ENCODE measurements at regions not wholly inside any gene's neighbourhood (a gene's known extent, or its start where the extent isn't known, plus 50 kb on each side); places are given as distances from the start of the nearest gene placed in this dataset.

DNA sequence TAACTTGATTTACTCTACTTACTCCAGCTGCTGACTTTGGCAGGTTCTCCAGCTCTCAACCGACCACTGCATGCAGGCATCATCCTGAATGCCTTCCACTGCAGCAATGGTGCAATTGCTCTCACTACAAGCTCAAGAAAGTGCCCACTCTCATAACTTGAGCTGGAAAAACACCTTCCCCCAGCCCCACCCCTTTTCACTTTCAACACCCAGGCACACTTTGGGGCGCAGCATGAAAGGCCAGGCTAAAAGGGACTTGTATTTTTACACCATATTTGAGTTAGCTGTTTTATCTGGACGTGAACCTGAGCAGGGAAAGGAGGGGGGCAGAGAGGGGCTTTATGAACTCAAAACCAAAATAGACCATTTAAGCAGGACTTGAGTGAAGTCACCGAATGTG lies 274.5 kb downstream of the RAB28 start:
- H3K4me3 ChIP-seq (ENCODE audit: low read length): no peak overlapping the region
- no peaks in the 10 kb centered on the region for H3K4me1 ChIP-seq (ENCODE audit: control insufficient read depth, insufficient read depth, low read length)
- H3K36me3 ChIP-seq (ENCODE audit: insufficient read depth, low read length): no peaks in the 10 kb centered on the region
- H3K9me3 ChIP-seq (replicated peaks; ENCODE audit: low read length): no peaks in the 10 kb centered on the region
- H3K27me3 ChIP-seq (ENCODE audit: control insufficient read depth, insufficient read depth, low read length): no peaks in the 10 kb centered on the region
- H3K4me2 ChIP-seq (ENCODE audit: low read length): no peak overlapping the region
- no peak overlapping the region for H3K9ac ChIP-seq (ENCODE audit: low read depth, low read length)

GRCh38 chr4:13208558-13209193 lies 275.5 kb downstream of the RAB28 start:
- Histone ChIP-seq H3K4me1 (ENCODE audit: control insufficient read depth, insufficient read depth, low read length) (no peaks in the 10 kb centered on the region), H3K4me3 (ENCODE audit: low read length) (no peak overlapping the region), H3K4me2 (ENCODE audit: low read length) (no peak overlapping the region), H3K36me3 (ENCODE audit: insufficient read depth, low read length) (no peaks in the 10 kb centered on the region), H3K27me3 (ENCODE audit: control insufficient read depth, insufficient read depth, low read length) (no peaks in the 10 kb centered on the region), H3K9me3 (replicated peaks; ENCODE audit: low read length) (no peaks in the 10 kb centered on the region), H3K9ac (ENCODE audit: low read depth, low read length) (no peak overlapping the region)

DNA sequence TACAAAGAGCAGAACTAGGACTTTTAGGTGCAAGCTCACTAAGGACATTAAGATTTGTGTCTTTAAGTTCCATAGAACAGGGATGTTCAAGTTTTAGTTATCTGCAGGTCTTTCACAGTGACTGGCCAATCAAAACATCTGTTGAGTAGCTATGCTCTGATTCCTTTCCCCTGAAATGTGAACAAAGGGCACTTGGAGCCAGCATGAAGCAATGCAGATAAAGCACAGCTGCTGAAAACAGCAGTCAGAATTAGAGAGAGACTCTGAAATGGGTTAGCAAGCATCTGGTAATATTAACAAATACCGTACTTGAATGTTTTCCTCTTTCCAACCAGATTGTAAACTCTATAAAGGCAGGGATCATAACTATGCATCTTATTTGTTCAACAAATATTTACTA lies 276.9 kb downstream of the RAB28 start:
- no peak overlapping the region for H3K4me2 ChIP-seq (ENCODE audit: low read length)
- H3K4me3 ChIP-seq (ENCODE audit: low read length): no peak overlapping the region
- H3K4me1 ChIP-seq (ENCODE audit: control insufficient read depth, insufficient read depth, low read length): no peaks in the 10 kb centered on the region
- no peak overlapping the region for H3K9ac ChIP-seq (ENCODE audit: low read depth, low read length)
- H3K9me3 ChIP-seq (replicated peaks; ENCODE audit: low read length): no peaks in the 10 kb centered on the region
- H3K27me3 ChIP-seq (ENCODE audit: control insufficient read depth, insufficient read depth, low read length): no peaks in the 10 kb centered on the region
- H3K36me3 ChIP-seq (ENCODE audit: insufficient read depth, low read length): no peaks in the 10 kb centered on the region

GRCh38 chr4:13203101-13203500 lies 281.0 kb downstream of the RAB28 start:
- no peak overlapping the region for H3K4me2 ChIP-seq (ENCODE audit: low read length)
- no peak overlapping the region for H3K9ac ChIP-seq (ENCODE audit: low read depth, low read length)
- no peaks in the 10 kb centered on the region for H3K4me1 ChIP-seq (ENCODE audit: control insufficient read depth, insufficient read depth, low read length)
- H3K36me3 ChIP-seq (ENCODE audit: insufficient read depth, low read length): no peaks in the 10 kb centered on the region
- no peak overlapping the region for H3K4me3 ChIP-seq (ENCODE audit: low read length)
- H3K9me3 ChIP-seq (replicated peaks; ENCODE audit: low read length): no peaks in the 10 kb centered on the region
- H3K27me3 ChIP-seq (ENCODE audit: control insufficient read depth, insufficient read depth, low read length): no peaks in the 10 kb centered on the region

DNA sequence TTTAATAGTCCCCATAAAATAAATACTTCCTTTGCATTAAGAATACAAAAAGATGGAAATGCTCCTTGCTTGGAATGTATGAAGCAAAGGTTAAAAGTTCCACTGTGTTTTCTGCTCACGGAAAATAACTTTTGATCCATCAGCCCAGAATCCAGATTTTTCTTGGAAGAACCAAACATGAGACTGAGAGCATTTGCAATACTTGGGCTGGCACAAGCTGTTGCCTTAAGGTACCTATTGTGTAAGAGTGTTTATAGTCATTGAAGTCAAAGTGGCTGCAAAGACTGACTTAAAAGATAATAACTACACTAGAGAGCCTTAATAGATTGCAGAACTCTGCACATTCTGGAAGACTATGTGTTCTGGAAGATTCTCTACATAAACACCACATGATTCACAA lies 281.4 kb downstream of the RAB28 start:
- Histone ChIP-seq H3K9me3 (replicated peaks; ENCODE audit: low read length) (no peaks in the 10 kb centered on the region), H3K27me3 (ENCODE audit: control insufficient read depth, insufficient read depth, low read length) (no peaks in the 10 kb centered on the region), H3K36me3 (ENCODE audit: insufficient read depth, low read length) (no peaks in the 10 kb centered on the region)

GRCh38 chr4:13201241-13201640 lies 282.9 kb downstream of the RAB28 start:
- Histone ChIP-seq H3K4me3 (ENCODE audit: low read length) (no peak overlapping the region), H3K9me3 (replicated peaks; ENCODE audit: low read length) (no peaks in the 10 kb centered on the region), H3K36me3 (ENCODE audit: insufficient read depth, low read length) (no peaks in the 10 kb centered on the region), H3K27me3 (ENCODE audit: control insufficient read depth, insufficient read depth, low read length) (no peaks in the 10 kb centered on the region), H3K4me1 (ENCODE audit: control insufficient read depth, insufficient read depth, low read length) (no peaks in the 10 kb centered on the region), H3K9ac (ENCODE audit: low read depth, low read length) (no peak overlapping the region), H3K4me2 (ENCODE audit: low read length) (no peak overlapping the region)

More for the DNA sequence above, 281.4 kb downstream of the RAB28 start:
- Histone ChIP-seq H3K4me2 (ENCODE audit: low read length) (no peak overlapping the region), H3K4me1 (ENCODE audit: control insufficient read depth, insufficient read depth, low read length) (no peaks in the 10 kb centered on the region), H3K4me3 (ENCODE audit: low read length) (no peak overlapping the region), H3K9ac (ENCODE audit: low read depth, low read length) (no peak overlapping the region)

GRCh38 chr4:13196721-13197120 lies 287.4 kb downstream of the RAB28 start:
- no peaks in the 10 kb centered on the region for H3K36me3 ChIP-seq (ENCODE audit: insufficient read depth, low read length)
- H3K4me1 ChIP-seq (ENCODE audit: control insufficient read depth, insufficient read depth, low read length): no peaks in the 10 kb centered on the region
- H3K4me3 ChIP-seq (ENCODE audit: low read length): no peak overlapping the region

GRCh38 chr4:13193662-13194061 lies 290.5 kb downstream of the RAB28 start:
- H3K36me3 ChIP-seq (ENCODE audit: insufficient read depth, low read length): no peaks in the 10 kb centered on the region
- no peaks in the 10 kb centered on the region for H3K9me3 ChIP-seq (replicated peaks; ENCODE audit: low read length)
- H3K4me3 ChIP-seq (ENCODE audit: low read length): no peak overlapping the region
- H3K9ac ChIP-seq (ENCODE audit: low read depth, low read length): no peak overlapping the region
- H3K4me2 ChIP-seq (ENCODE audit: low read length): no peak overlapping the region
- no peaks in the 10 kb centered on the region for H3K4me1 ChIP-seq (ENCODE audit: control insufficient read depth, insufficient read depth, low read length)
- no peaks in the 10 kb centered on the region for H3K27me3 ChIP-seq (ENCODE audit: control insufficient read depth, insufficient read depth, low read length)

More at GRCh38 chr4:13196721-13197120, 287.4 kb downstream of the RAB28 start:
- Histone ChIP-seq H3K27me3 (ENCODE audit: control insufficient read depth, insufficient read depth, low read length) (no peaks in the 10 kb centered on the region), H3K9ac (ENCODE audit: low read depth, low read length) (no peak overlapping the region), H3K4me2 (ENCODE audit: low read length) (no peak overlapping the region), H3K9me3 (replicated peaks; ENCODE audit: low read length) (no peaks in the 10 kb centered on the region)

DNA sequence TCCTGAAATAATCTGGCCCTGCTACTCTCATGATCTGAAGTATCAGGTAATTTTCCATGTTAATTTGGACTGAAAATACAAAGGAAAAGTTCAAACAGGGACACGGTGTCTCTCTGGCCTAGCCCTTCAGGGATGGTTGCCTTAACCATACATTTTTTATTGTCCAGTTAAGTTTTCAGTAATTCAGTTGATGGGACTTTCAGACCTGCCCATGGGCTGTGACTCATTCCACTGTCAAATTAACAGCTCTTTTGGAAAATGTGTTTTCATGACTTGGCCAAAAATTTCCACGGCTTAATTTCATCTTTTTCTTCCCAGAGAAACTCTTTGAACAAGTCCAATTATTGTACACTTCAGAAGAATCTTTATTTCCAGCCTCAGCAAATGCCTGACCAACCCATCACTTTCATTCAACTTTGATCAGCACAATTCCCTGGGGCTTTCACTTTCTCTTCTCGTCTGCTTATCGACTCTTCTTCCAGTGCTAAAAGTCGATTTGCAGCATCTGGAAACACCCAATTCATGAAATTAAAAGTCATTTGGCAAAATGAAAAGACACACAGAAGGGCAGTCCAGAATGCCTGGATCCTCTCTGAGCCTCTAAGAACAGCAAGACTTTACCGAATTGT lies 293.9 kb downstream of the RAB28 start:
- no peaks in the 10 kb centered on the region for H3K36me3 ChIP-seq (ENCODE audit: insufficient read depth, low read length)
- no peak overlapping the region for H3K4me3 ChIP-seq (ENCODE audit: low read length)
- no peak overlapping the region for H3K4me2 ChIP-seq (ENCODE audit: low read length)
- H3K4me1 ChIP-seq (ENCODE audit: control insufficient read depth, insufficient read depth, low read length): no peaks in the 10 kb centered on the region
- H3K27me3 ChIP-seq (ENCODE audit: control insufficient read depth, insufficient read depth, low read length): no peaks in the 10 kb centered on the region
- no peaks in the 10 kb centered on the region for H3K9me3 ChIP-seq (replicated peaks; ENCODE audit: low read length)
- H3K9ac ChIP-seq (ENCODE audit: low read depth, low read length): no peak overlapping the region

GRCh38 chr4:13184199-13184598 lies 299.9 kb downstream of the RAB28 start:
- no peaks in the 10 kb centered on the region for H3K27me3 ChIP-seq (ENCODE audit: control insufficient read depth, insufficient read depth, low read length)

GRCh38 chr4:13182133-13182532 lies 302.0 kb downstream of the RAB28 start:
- no peaks in the 10 kb centered on the region for H3K9me3 ChIP-seq (replicated peaks; ENCODE audit: low read length)
- no peak overlapping the region for H3K4me2 ChIP-seq (ENCODE audit: low read length)
- no peak overlapping the region for H3K9ac ChIP-seq (ENCODE audit: low read depth, low read length)
- no peaks in the 10 kb centered on the region for H3K4me1 ChIP-seq (ENCODE audit: control insufficient read depth, insufficient read depth, low read length)
- H3K27me3 ChIP-seq (ENCODE audit: control insufficient read depth, insufficient read depth, low read length): no peaks in the 10 kb centered on the region
- H3K36me3 ChIP-seq (ENCODE audit: insufficient read depth, low read length): no peaks in the 10 kb centered on the region
- H3K4me3 ChIP-seq (ENCODE audit: low read length): no peak overlapping the region

More at GRCh38 chr4:13184199-13184598, 299.9 kb downstream of the RAB28 start:
- Histone ChIP-seq H3K4me1 (ENCODE audit: control insufficient read depth, insufficient read depth, low read length) (no peaks in the 10 kb centered on the region), H3K4me2 (ENCODE audit: low read length) (no peak overlapping the region), H3K4me3 (ENCODE audit: low read length) (no peak overlapping the region), H3K9me3 (replicated peaks; ENCODE audit: low read length) (no peaks in the 10 kb centered on the region), H3K36me3 (ENCODE audit: insufficient read depth, low read length) (no peaks in the 10 kb centered on the region), H3K9ac (ENCODE audit: low read depth, low read length) (no peak overlapping the region)

DNA sequence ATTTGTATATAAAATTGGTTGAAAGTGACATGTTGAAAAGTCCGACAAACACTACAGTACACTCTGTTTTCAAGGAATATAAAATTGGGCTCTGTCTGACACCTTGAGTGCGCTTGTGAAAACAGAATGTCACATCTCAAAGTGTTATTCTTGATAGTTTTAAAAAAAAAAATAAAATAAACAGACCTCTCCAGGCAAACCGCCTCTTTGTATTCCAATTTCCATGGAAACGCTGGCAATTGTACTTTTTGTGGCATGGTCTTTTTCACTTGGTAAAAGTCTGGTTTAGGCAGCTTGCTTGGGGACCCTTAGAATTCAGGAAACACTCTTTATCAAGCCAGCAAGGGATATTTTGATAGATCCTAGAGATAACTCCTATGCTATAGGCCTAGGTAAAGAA lies 302.5 kb downstream of the RAB28 start:
- Histone ChIP-seq H3K36me3 (ENCODE audit: insufficient read depth, low read length) (no peaks in the 10 kb centered on the region), H3K9ac (ENCODE audit: low read depth, low read length) (no peak overlapping the region), H3K4me1 (ENCODE audit: control insufficient read depth, insufficient read depth, low read length) (no peaks in the 10 kb centered on the region), H3K9me3 (replicated peaks; ENCODE audit: low read length) (no peaks in the 10 kb centered on the region), H3K4me2 (ENCODE audit: low read length) (no peak overlapping the region), H3K4me3 (ENCODE audit: low read length) (no peak overlapping the region), H3K27me3 (ENCODE audit: control insufficient read depth, insufficient read depth, low read length) (no peaks in the 10 kb centered on the region)
